ENCODE measurements at regions not wholly inside any gene's neighbourhood (a gene's known extent, or its start where the extent isn't known, plus 50 kb on each side); places are given as distances from the start of the nearest gene placed in this dataset.
A peak's percentile ranks its signal among the peaks of the same experiment; 100 is the strongest.

DNA sequence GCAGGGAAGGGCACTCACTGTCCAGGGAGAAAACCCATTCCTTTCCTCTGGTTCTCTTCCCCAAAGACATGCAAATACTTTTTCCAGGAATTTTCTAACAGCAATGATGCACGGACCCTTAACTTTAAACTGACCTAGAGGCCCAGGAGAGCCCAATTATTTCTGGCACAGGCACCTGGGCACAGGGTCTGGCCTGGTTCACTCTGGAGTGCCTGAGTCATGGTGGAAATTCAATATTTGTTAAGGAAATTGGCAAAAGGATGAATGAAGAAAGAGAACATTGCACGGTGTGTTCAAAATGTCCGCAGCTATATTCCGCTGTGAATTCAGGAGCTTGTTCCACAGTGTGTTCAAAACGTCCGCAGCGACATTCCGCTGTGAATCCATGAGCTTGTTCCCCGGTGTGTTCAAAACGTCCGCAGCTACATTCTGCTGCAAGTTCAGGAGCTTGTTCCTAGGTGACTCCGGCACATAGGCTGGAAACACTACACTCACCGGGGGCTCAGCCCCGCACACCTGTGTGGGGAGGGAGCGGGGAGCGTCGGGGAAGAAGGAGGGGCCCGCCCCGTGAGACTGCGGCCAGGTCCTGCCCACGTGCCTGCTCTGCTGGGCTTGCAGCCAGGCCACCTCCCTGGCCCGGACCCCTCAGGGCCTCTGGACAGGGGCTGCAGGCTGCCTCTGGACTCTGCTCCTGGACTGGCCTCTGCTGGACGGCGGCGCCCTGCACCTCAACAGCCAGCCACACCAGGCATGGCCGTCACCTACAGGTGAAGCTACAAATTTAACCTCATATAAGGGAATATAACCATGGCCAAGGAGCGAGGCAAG lies 72.0 kb upstream of the FAM20C start:
- DNase-seq (ENCODE audit: low read depth), result no peak

DNA sequence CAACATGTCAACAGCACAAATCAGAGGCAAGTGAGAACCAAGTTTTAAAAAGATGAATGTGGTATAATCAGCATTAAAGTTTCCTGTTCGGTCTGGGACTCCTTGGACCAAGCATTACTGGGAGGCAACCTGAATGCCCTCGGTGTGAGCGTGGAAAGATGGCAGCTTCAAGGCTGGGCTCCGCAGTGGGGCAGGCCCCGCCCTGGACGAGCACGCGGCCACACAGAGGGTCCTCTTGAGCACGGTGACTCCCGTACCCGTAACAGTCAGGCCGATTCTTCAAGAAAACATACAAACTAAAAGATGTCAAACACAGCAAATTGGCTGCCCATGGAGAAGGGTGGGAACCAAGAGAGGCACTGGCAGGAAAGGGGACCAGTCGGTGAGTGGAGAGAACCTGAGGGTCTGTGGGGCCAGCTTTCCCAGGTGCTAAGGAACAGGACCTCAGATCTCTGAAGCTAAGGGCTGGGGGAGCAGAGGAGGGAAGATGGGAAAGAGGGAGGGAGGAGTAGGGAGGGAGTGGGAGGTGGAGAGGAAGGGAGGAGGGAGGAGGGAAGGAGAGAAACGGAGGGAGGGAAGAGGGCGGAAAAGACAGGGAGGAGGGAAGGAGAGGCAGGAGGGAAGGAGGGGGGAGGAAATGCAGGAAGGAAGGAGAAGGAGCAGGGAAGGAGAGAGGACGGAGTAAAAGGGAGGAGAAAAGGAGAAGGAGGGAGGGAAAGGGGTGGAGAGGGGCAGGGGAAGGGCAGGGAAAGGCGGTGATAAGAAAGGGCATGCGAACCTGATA lies 71.2 kb upstream of the FAM20C start:
- no peak for DNase-seq (ENCODE audit: low read depth)

DNA sequence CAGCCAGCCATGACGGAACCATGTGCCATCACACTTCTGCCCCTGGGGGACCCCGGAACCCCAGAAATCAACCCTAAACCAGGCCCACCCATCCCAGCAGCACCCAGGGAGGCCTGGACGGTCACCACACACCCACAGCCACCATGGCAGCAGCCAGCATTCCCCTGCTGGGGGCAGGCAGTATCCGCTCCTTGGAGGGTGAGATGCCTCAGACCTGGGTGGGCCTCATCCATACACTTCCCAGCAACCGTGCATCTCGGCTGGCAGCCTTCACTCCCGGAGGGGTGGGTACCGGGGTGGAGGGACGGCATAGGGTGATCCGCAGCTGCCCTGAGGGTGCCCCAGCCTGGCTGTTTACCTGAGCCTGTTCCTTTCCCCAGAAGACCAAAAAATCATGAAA lies 69.1 kb upstream of the FAM20C start:
- DNase-seq (ENCODE audit: low read depth), result no peak

DNA sequence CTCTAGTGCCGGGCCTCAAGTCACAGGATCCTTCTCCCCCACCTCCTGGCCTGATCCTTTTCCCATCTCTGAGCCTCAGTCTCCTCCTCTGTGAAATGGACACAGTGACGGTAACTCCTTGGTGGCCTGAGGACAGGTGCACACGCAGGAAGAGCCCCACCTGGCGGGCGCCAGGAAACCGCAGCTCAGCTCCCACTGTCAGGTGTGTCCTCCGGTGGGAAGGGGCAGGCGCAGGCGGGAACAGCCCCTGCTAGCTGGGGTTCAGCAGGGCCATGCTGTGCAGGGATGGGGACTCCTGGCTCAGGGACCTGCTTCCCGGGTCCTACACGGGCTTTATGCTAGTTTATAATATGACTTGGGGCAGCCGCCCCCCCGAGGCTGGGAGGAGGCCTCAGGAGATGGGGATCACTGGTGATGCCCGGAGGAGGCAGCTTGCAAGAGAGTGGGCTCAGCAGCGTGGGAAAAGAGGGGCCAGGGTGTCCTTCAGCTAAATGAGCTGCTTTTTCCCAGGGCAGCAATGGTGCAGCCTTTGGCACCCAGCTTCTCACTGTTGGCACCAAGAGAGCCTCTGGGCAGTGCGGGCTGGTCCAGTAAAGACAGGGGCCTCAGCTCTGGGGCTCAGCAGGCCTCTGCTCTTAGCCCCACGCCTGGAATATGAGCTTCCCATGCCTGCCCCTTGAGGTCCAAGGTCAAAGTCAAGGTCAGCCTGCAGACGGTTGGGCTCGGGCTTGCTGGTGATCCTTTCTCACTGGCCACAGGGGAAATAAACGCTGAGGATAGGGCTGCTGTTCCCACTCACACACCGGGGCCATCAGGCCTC lies 68.0 kb upstream of the FAM20C start:
- DNase-seq (ENCODE audit: low read depth), result no peak

DNA sequence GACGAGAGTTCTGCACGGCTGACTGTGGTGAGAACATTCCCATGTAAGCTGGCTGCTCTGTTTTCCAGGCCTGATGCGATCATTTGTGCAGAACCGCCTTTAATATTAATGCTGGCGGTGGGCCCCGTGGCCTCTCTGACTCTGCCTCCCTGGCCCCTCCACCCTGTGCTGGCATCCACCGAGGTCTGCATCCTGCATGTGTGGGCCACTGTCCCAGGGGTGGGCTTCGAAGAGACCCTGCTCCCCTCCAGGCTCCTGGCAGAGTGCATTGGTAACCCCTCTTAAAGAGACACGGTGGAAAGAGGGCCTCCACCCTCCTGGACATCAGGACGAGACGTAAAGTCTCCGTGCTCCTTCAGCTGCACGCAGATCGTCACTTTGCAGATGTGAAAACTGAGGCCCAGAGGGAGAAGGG lies 67.3 kb upstream of the FAM20C start:
- no peak for DNase-seq (ENCODE audit: low read depth)

DNA sequence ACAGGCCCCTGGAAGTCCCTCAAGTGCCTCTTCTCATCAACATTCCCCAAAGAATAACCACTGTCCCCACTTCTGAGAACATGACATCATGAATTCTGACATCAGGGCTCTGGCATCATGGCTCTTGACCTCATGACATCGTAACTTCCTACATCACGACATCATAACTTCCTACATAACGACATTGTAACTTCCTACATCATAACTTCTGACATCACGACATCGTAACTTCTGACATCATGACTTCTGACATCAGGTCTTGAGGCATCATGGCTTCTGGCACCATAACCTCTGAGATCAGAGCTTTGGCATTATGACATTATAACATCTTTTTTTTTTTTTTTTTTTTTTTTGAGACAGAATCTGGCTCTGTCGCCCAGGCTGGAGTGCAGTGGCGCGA lies 66.7 kb upstream of the FAM20C start:
- DNase-seq (ENCODE audit: low read depth), result no peak

DNA sequence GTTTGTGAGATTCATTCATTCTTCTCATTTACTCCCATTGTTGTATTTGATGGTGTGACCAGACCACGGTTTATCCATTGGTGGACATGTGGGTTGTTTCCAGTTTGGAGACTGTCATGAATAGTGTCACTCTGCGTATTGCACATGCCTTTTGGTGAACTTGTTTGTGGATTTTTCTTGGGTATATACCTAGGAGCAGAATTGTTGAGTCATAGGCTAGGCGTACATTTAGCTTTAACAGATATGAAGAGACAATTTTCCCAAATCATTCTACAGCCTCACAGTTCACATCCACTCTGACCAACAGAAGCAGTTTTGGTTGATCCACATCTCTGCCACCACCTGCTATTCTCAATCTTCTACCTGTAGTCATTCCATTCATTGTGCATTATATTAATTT lies 66.0 kb upstream of the FAM20C start:
- DNase-seq (ENCODE audit: low read depth), result no peak

DNA sequence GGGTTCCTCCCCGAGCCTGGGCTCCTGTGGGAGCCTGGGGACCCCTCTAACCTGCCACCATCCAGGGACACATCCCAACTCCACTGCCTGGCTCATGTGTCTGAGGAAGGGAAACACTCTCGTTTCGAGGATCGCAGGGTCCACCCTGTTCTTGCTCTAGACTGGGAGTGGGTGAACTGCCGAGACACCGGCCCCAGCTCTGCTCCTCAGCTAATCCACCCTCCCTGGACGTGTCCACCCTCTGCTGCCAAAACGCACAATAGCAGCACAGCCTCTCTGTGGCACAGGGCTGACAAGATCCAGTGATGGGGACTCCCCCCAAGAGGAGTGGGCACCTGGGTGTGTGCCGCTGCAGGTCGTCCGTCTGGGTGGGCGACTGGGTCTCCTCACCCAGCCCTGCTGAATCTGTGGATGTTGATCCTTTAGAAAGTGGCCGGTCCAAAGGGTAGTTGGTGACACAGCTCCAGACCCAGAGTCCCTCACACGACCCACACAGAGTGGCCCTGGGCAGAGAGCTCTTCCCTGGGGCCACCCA lies 65.2 kb upstream of the FAM20C start:
- DNase-seq (ENCODE audit: low read depth), result no peak

DNA sequence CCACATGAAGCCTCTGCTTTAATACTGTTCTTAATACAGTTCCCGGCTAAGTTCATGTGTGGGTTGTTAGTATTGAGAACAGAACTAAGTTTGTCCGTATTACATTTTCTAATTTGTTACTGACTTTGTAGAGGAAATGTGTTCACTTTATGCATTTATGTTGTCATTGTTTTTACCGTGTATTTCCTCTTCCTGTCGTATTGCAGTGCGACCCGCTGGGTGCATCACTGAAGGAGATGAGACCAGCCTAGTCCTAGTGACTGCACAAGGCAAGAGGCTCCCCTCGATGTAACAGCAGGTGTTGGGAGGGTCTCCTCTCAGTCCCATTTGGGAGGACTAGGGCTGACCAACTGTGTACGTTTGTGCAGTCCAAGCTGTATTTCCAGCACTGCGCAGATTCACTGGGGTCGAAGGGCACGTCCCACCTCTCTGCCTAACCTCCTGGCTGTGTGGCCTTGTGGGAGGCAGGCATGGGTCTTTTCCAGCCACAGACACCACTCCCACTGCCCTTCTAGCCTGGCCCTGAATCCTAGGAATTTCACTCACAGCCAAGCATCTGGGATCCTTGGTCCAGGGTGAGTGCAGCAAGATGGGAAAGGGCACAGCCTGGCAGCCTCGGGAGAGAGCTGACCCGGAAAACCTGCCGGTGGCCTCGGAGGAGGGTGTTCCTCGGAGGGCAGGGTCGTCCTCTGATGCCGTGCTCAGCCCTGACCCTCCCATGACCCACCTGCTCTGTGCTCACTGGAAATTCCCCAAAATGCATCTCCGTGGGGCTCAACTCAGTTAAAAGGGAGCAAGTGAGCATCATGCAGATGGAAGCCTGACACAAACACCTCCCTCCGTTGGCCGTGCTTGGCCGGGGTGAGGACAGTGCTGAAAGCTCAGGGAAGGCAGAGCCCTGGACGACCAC lies 63.9 kb upstream of the FAM20C start:
- DNase-seq (ENCODE audit: low read depth), result no peak

DNA sequence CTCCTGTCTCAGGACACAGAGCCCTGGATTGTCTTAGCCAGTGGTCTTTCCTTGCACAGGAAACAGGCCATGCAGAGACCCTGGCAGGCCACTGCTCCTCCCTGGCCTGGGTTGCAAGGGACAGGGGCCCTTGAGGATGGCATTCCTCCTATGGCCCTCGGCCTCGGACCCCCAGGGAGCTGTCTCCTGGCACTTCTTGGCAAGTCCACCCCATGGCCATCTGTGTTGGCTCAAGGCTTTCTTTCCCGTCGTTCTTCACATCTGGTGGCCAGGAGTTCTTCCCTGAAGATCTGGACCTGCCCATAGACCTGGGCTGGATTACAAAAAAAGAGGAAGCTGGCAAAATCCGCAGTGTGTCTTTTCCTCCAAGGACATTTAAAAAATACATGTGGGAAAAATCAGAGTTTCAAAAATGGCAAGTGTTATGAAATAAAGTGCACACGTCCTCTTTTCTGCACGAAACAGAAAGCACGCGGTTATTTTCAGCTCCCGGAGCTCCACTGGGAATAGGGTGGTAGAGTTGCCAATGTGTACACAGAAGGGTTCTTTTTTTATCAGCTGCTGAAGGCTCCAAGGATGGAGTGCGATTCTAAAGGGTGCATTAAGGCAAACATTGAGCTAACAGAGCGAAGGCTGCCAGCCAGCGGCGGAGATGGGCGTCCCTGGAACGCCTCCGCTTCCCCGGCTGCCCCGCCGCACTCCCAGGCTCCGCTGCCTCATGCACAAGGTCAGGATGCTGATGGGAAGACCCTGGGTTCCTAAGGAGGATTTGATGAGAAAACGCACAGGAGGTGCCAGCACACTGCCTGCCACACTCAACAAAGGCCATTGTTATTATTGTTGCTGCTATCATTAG lies 62.8 kb upstream of the FAM20C start:
- DNase-seq (ENCODE audit: low read depth), result no peak

DNA sequence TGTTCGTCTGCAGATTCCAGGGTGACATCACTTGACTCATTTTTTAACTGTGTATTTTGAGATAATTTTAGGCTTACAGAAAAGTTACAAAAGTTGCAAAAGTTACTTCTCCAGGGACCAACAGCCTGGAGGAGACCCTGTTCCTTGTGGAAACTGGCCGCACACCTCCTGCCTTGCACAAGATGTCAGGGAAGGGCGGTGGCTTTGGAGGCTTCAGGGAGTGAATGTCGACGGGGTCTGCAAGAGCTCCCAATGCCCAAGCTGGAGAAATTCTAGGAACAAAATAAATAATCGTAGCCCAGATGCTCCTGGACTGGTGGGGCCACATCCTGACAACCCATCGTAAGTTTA lies 62.2 kb upstream of the FAM20C start:
- no peak for DNase-seq (ENCODE audit: low read depth)

DNA sequence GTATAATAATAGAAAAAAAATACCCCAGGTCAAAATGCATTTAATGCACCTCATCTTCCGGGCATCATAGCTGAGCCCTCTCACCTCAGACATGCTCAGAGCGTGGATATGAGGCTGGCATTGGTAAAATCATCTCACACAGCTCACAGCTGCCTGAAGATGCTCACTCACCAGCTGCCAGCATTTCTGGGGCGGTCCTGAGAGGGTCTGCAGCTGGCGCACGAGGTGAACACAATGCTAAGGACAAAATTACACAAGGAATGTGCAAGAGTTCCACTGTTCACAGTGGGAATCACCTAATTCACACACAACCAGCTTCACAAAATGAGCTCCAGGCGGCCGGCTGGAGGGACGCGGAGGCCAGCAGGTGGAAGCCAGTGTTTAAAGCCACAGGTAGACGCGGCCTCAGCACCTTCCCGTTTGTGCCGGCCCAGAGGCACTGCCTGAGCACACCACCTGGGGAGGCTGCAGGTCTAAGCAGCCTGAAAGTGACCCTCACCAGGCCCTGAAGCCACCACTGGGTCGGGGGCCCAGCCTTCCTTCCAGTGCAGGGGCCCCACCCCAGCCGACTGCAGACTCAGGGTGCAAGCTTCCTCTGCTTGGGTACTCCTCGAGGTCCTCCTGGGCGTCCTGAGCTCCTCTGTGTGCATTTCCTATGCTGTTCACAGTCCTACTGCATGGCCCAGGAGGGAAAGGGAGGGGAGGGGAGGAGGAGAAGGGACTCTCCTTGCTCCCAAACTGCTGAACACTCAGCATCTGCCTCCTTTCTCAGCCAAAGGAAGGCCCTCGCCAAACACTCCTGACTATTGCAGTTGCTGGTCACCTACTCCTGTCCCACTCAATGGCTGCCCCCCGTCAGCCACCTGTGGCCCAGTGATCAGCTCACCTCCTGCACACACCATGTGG lies 61.2 kb upstream of the FAM20C start:
- DNase-seq (ENCODE audit: low read depth), result no peak

DNA sequence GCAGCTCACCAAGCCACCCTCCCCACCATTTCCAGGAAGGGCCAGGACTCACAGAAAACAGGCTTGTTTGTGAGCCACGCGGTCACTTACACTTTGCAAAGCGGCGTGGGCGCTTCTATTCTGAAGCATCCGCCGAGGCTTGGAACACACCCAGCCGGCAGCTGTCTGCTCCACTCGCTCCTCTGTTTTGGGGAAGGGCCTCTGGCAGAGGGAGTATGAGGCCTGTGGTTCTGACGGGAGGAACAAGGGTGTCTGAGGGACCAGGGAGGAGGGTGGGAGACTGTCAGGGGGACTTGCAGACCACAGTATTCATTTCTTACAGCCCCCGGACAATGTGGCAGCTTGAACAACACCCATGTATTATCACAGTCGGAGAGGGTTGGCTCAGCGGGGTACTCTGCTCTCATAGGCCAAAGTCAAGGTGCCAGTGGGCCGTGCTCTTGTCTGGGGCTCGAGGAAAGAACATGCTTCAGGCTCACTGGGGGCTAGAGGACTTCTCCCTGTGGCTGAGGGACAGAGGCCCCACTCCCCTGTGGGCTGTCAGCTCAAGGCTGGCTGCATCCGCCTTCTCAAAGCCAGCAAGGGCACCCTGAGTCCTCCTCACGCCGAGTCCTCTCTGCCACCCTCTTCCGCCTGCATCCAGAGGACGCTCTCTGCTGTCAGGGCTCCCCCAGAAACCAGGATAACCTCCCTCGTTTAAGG lies 60.4 kb upstream of the FAM20C start:
- DNase-seq (ENCODE audit: low read depth), result no peak

DNA sequence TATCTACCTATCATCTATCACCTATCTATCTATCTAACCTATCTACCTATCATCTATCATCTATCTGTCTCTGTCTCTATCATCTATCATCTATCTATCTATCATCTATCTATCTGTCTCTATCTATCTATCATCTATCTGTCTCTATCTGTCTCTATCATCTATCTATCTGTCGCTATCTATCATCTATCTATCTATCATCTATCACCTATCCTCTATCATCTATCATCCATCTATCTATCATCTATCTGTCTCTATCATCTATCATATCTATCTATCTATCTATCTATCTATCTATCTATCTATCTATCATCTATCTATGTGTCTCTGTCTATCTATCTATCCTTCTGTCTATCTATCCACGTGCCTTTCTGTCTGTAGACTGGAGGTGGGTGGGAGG lies 59.5 kb upstream of the FAM20C start:
- no peak for DNase-seq (ENCODE audit: low read depth)

DNA sequence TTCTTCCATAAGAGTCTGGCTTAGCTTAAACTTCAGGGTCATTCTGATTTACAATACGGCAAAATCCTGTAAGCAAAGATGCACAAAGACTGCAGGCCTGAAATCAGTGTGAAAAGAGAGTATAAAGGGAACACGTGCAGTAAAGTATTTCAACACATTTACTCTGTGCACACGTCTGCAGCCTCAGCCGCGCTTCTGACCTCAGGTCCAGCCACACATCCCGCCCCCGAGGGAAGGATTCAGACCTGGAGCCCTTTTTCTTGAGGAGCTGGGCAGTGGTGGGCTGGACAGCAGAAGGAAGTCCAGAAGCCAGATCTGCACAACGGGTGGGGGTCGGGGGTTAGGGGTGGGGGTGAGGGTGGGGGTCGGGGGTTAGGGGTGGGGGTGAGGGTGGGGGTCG lies 58.9 kb upstream of the FAM20C start:
- peak; percentile 48 for DNase-seq (ENCODE audit: low read depth)

DNA sequence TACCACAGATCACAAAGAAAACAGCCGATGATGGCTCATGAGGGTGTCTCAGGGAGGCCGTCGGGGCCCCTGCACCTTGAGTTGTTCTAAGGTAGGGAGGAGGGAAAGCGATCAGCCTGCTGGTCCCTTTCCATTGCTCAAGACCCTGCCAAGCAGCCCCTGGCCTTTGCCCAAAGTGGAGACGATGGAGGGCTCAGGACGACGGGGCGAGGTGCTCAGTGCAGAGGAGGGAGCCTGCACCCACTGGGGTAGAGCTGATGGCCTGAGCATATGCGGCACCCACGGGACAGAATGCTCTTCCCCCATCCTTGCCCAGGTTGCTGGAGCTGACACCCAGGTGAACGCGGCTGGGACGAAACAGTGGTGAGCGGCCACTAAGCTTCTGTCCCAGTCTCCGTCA lies 58.3 kb upstream of the FAM20C start:
- no peak for DNase-seq (ENCODE audit: low read depth)

DNA sequence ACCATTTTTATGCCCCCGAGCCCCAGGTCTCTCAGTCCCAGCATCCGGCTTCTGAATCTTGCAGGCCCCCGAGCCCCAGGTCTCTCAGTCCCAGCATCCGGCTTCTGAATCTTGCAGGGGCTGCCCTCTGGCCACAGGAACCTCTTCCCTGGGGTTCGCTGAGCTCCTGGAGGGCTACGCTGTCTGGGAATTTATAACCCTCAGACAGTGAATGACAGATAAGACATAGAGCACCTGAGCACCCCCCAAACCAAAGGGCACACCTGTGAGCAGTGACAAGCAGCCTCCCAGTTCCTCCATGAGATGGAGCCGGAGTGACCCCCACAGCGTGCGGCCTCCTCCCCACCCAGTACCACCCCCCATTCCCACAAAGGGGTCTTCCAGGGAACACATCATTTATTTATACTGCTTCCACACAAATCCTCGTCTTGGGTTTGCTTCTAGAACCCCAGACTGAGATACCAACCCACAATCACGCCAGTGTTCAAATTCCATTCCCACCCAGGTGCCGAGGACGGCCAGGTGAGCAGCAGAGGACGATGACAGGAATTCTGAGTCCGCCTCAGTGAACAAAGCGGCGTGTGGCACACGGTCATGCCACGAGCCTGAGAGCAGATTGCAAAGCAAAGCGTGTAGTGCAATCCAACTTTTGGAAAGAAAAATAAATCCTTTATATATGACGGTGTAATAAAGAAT lies 57.7 kb upstream of the FAM20C start:
- no peak for DNase-seq (ENCODE audit: low read depth)

DNA sequence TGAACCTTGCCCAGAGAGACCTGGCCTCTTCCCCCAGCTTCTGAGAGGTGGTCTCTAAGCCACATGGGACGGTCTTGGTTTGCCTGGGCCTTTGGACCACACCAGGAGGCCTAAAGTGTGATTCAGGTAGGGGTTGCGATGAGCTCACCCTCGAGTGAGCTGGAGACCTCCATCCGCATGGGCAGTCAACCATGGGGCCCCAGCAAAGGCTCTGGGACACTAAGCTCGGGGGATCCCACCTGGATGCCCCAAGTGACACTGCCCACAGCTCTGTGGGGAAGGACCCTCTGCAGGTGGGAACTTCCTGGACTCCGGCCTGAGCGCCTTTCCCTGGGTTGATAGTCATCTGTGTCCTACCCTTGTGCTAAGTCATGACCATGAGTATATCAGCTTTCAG lies 57.1 kb upstream of the FAM20C start:
- no peak for DNase-seq (ENCODE audit: low read depth)

Data from amniotic epithelial cell (primary cell).